Trophoblast cell (in vitro differentiated cells and primary cell): ENCODE measurements at regions not wholly inside any gene's neighbourhood (a gene's known extent, or its start where the extent isn't known, plus 50 kb on each side); places are given as distances from the start of the nearest gene placed in this dataset.

ENCODE experiments used
- DNase-seq, 2 donors: peaks; one replicate each; pipeline ENCODE4 v3.0.0-alpha.2; 2016
- H2AFZ ChIP-seq: 2 replicates; pipeline ENCODE4 v1.6.1; 2013; ENCODE audit warnings: low read length, moderate library complexity, mild to moderate bottlenecking; ENCODE audit not compliant: insufficient read depth, poor library complexity
- H2AK5ac ChIP-seq: 2 replicates; pipeline ENCODE4 v1.6.1; 2013; ENCODE audit warnings: mild to moderate bottlenecking, low read length
- H2BK120ac ChIP-seq: 2 replicates; pipeline ENCODE4 v1.6.1; 2013; ENCODE audit warnings: low read length, mild to moderate bottlenecking, moderate library complexity; ENCODE audit not compliant: insufficient read depth, poor library complexity
- H2BK12ac ChIP-seq: 2 replicates; pipeline ENCODE4 v1.6.1; 2013; ENCODE audit warnings: mild to moderate bottlenecking, low read length, moderate library complexity
- H2BK5ac ChIP-seq: 2 replicates; pipeline ENCODE4 v1.6.1; 2013; ENCODE audit warnings: low read length, low read depth, moderate library complexity, mild to moderate bottlenecking; ENCODE audit not compliant: poor library complexity
- H3K14ac ChIP-seq: 2 replicates; pipeline ENCODE4 v1.6.1; 2013; ENCODE audit warnings: mild to moderate bottlenecking, low read length
- H3K18ac ChIP-seq: 2 replicates; pipeline ENCODE4 v1.6.1; 2013; ENCODE audit warnings: mild to moderate bottlenecking, low read length
- H3K23ac ChIP-seq: 2 replicates; pipeline ENCODE4 v1.6.1; 2013; ENCODE audit warnings: low read length
- H3K27ac ChIP-seq: 2 replicates; pipeline ENCODE4 v1.5.1; 2013; ENCODE audit warnings: low read depth, mild to moderate bottlenecking, inconsistent platforms, low read length, moderate library complexity
- H3K27me3 ChIP-seq: 2 replicates; pipeline ENCODE4 v1.6.1; 2013; ENCODE audit warnings: inconsistent platforms, mild to moderate bottlenecking, low read length, moderate library complexity; ENCODE audit not compliant: insufficient read depth
- H3K36me3 ChIP-seq, 2 experiments: 1 replicate in 1 of 2; 2 replicates in 1 of 2; pipeline ENCODE4 v1.6.1; 2013; ENCODE audit warnings: low read length in 2 of 2, mild to moderate bottlenecking in 2 of 2, moderate library complexity in 1 of 2; ENCODE audit not compliant: insufficient read depth in 2 of 2, control insufficient read depth in 1 of 2
- H3K4ac ChIP-seq: 2 replicates; pipeline ENCODE4 v1.6.1; 2013; ENCODE audit warnings: low read depth, mild to moderate bottlenecking, low read length, moderate library complexity
- H3K4me1 ChIP-seq, 2 experiments: 1 replicate in 1 of 2; 2 replicates in 1 of 2; pipeline ENCODE4 v1.6.1; 2013; ENCODE audit warnings: low read length in 2 of 2, mild to moderate bottlenecking in 2 of 2, moderate library complexity in 1 of 2; ENCODE audit not compliant: insufficient read depth in 2 of 2, control insufficient read depth in 1 of 2
- H3K4me2 ChIP-seq: 2 replicates; pipeline ENCODE4 v1.6.1; 2013; ENCODE audit warnings: inconsistent platforms, mild to moderate bottlenecking, low read length, moderate library complexity
- H3K4me3 ChIP-seq: 2 replicates; pipeline ENCODE4 v1.5.1; 2013; ENCODE audit warnings: mild to moderate bottlenecking, low read depth, low read length, inconsistent platforms
- H3K79me1 ChIP-seq: one replicate; pipeline ENCODE4 v1.6.1; 2013; ENCODE audit warnings: low read length
- H3K79me2 ChIP-seq: 2 replicates; pipeline ENCODE4 v1.6.1; 2013; ENCODE audit warnings: low read length, mild to moderate bottlenecking; ENCODE audit not compliant: control insufficient read depth, insufficient read depth, poor library complexity
- H3K9ac ChIP-seq: 2 replicates; pipeline ENCODE4 v1.6.1; 2013; ENCODE audit warnings: mild to moderate bottlenecking, low read length
- H3K9me3 ChIP-seq: 2 replicates; pipeline ENCODE4 v1.6.1; 2013; ENCODE audit warnings: low read depth, mild to moderate bottlenecking, control low read depth, inconsistent platforms, low read length; ENCODE audit not compliant: insufficient read depth
- H4K12ac ChIP-seq: 2 replicates; pipeline ENCODE4 v1.6.1; 2013; ENCODE audit warnings: low read depth, mild to moderate bottlenecking, low read length, moderate library complexity
- H4K8ac ChIP-seq: 2 replicates; pipeline ENCODE4 v1.6.1; 2013; ENCODE audit warnings: low read depth, mild to moderate bottlenecking, low read length, moderate library complexity
- H4K91ac ChIP-seq: one replicate; pipeline ENCODE4 v1.6.1; 2013; ENCODE audit warnings: low read depth, mild to moderate bottlenecking, low read length, moderate library complexity
- WGBS: extraction: QIAGEN DNeasy Blood & Tissue Kit; methylation state at CpG from one replicate; pipeline ENCODE4 v1.1.7; 2013; ENCODE audit warnings: missing lambda C conversion rate; ENCODE audit not compliant: insufficient read length, insufficient coverage; ENCODE audit errors: extremely low coverage; 5-methylcytosine and 5-hydroxymethylcytosine counted together

GRCh38 chr1:182145441-182145840 lies 83.9 kb upstream of the ZNF648 start:
- no peaks in the 10 kb centered on the region for H3K9me3 ChIP-seq
- no peak overlapping the region for H3K18ac ChIP-seq
- no peak overlapping the region for H2AFZ ChIP-seq
- H2BK5ac ChIP-seq = no peak overlapping the region
- H3K79me2 ChIP-seq = no peaks in the 10 kb centered on the region
- no peak overlapping the region for H2AK5ac ChIP-seq
- WGBS = no CpG with 5 or more reads among the region's 5 CpGs
- H3K9ac ChIP-seq = no peak overlapping the region
- peak overlapping the region; percentile 48 for H2BK12ac ChIP-seq
- peak overlapping the region; percentile 2 for H3K4ac ChIP-seq
- no peak overlapping the region for H3K23ac ChIP-seq
- H2BK120ac ChIP-seq = no peak overlapping the region
- DNase-seq = no peak
- H3K27ac ChIP-seq = no peak overlapping the region
- H3K14ac ChIP-seq = no peak overlapping the region
- H3K79me1 ChIP-seq = peaks cover 12% of the 10 kb centered on the region
- H4K91ac ChIP-seq = peak overlapping the region; percentile 12
- H3K4me1 ChIP-seq = peaks cover 10 to 13% of the 10 kb centered on the region in 2 experiments
- no peak overlapping the region for H4K12ac ChIP-seq
- no peak overlapping the region for H4K8ac ChIP-seq
- H3K4me2 ChIP-seq = no peak overlapping the region
- no peaks in the 10 kb centered on the region for H3K36me3 ChIP-seq
- no peaks in the 10 kb centered on the region for H3K27me3 ChIP-seq
- no peak overlapping the region for H3K4me3 ChIP-seq

- no peaks in the 10 kb centered on the region for H3K36me3 ChIP-seq
- H2BK5ac ChIP-seq = no peak overlapping the region
- no peak overlapping the region for H3K4ac ChIP-seq
- H2AFZ ChIP-seq = no peak overlapping the region
- H3K9ac ChIP-seq = no peak overlapping the region
- H3K27me3 ChIP-seq = no peaks in the 10 kb centered on the region
- H3K4me2 ChIP-seq = no peak overlapping the region
- no peak overlapping the region for H4K12ac ChIP-seq
- peaks cover 10 to 13% of the 10 kb centered on the region in 2 experiments for H3K4me1 ChIP-seq
- H3K23ac ChIP-seq = no peak overlapping the region
- WGBS = no CpG with 5 or more reads among the region's 3 CpGs
- no peak overlapping the region for H3K4me3 ChIP-seq
- H3K27ac ChIP-seq = peak overlapping the region; percentile 58
- H3K18ac ChIP-seq = no peak overlapping the region
- H3K9me3 ChIP-seq = no peaks in the 10 kb centered on the region
- no peak overlapping the region for H4K8ac ChIP-seq
- DNase-seq = no peak
- H3K79me2 ChIP-seq = no peaks in the 10 kb centered on the region
- H3K14ac ChIP-seq = no peak overlapping the region
- no peak overlapping the region for H4K91ac ChIP-seq
- no peak overlapping the region for H2AK5ac ChIP-seq
- no peak overlapping the region for H2BK12ac ChIP-seq
- H3K79me1 ChIP-seq = peaks cover 12% of the 10 kb centered on the region
- no peak overlapping the region for H2BK120ac ChIP-seq
Measured at GRCh38 chr1:182144646-182145030, 83.1 kb upstream of the ZNF648 start.

GRCh38 chr1:182143825-182144645 lies 82.5 kb upstream of the ZNF648 start:
- H3K9ac ChIP-seq = no peak overlapping the region
- H3K9me3 ChIP-seq = no peaks in the 10 kb centered on the region
- H3K4ac ChIP-seq = no peak overlapping the region
- H4K8ac ChIP-seq = peak overlapping the region; percentile 12
- H3K23ac ChIP-seq = no peak overlapping the region
- no peak overlapping the region for H4K12ac ChIP-seq
- H2AFZ ChIP-seq = peak overlapping the region; percentile 38
- H3K4me2 ChIP-seq = no peak overlapping the region
- H3K79me2 ChIP-seq = no peaks in the 10 kb centered on the region
- peak in 1 of 2 donors; percentile 33 for DNase-seq
- H3K4me3 ChIP-seq = no peak overlapping the region
- H3K14ac ChIP-seq = peak overlapping the region; percentile 26
- peak overlapping the region; percentile 21 for H2BK12ac ChIP-seq
- H3K79me1 ChIP-seq = peaks cover 12% of the 10 kb centered on the region
- peak overlapping the region; percentile 55 for H2BK5ac ChIP-seq
- H3K18ac ChIP-seq = no peak overlapping the region
- no CpG with 5 or more reads among the region's 8 CpGs for WGBS
- no peaks in the 10 kb centered on the region for H3K36me3 ChIP-seq
- H3K27me3 ChIP-seq = no peaks in the 10 kb centered on the region
- no peak overlapping the region for H2AK5ac ChIP-seq
- peak overlapping the region; percentile 58 for H3K27ac ChIP-seq
- H2BK120ac ChIP-seq = peak overlapping the region; percentile 8
- peaks cover 10 to 13% of the 10 kb centered on the region in 2 experiments for H3K4me1 ChIP-seq
- H4K91ac ChIP-seq = peak overlapping the region; percentile 41

- Histone ChIP-seq H3K23ac (no peak overlapping the region), H3K9me3 (no peaks in the 10 kb centered on the region), H2AFZ (no peak overlapping the region), H3K27me3 (no peaks in the 10 kb centered on the region), H3K79me2 (no peaks in the 10 kb centered on the region), H4K91ac (no peak overlapping the region), H2AK5ac (no peak overlapping the region), H3K27ac (peak overlapping the region; percentile 58), H4K12ac (no peak overlapping the region), H3K9ac (no peak overlapping the region), H3K14ac (no peak overlapping the region), H3K18ac (no peak overlapping the region), H2BK120ac (no peak overlapping the region), H3K4ac (no peak overlapping the region), H2BK12ac (no peak overlapping the region), H3K4me2 (no peak overlapping the region), H3K79me1 (peaks cover 12% of the 10 kb centered on the region), H4K8ac (no peak overlapping the region), H3K36me3 (no peaks in the 10 kb centered on the region), H2BK5ac (no peak overlapping the region), H3K4me1 (peaks cover 10 to 13% of the 10 kb centered on the region in 2 experiments), H3K4me3 (no peak overlapping the region)
- peak; percentile 87 to 98 for DNase-seq
- WGBS = no CpG with 5 or more reads among the region's 11 CpGs
Measured at GRCh38 chr1:182143154-182143657, 81.7 kb upstream of the ZNF648 start.
